ENCODE measurements at regions not wholly inside any gene's neighbourhood (a gene's known extent, or its start where the extent isn't known, plus 50 kb on each side); places are given as distances from the start of the nearest gene placed in this dataset.
"Not testable (repeated sequence)": the region's sequence is repeated elsewhere in the genome, so short reads cannot be mapped to it uniquely, and the experiment has no call there.

GRCh38 chr21:6466081-6466698 lies 4055.2 kb upstream of the TPTE start:
- H3K9me3 Mint-ChIP-seq (ENCODE audit: low read depth); intact Hi-C loops (cut with DNase I, micrococcal nuclease); H3K4me1 Mint-ChIP-seq; H3K27me3 Mint-ChIP-seq; CTCF ChIA-PET; H3K4me3 Mint-ChIP-seq; DNase-seq; H3K27ac Mint-ChIP-seq; POLR2A ChIA-PET; H3K36me3 Mint-ChIP-seq (ENCODE audit: low read depth): not testable (repeated sequence)
- ATAC-seq, result peak; percentile 43

GRCh38 chr21:6466707-6467106 lies 4054.7 kb upstream of the TPTE start:
- H3K27me3 Mint-ChIP-seq; H3K9me3 Mint-ChIP-seq (ENCODE audit: low read depth); DNase-seq; H3K4me1 Mint-ChIP-seq; intact Hi-C loops (cut with DNase I, micrococcal nuclease); POLR2A ChIA-PET; H3K27ac Mint-ChIP-seq; H3K36me3 Mint-ChIP-seq (ENCODE audit: low read depth); H3K4me3 Mint-ChIP-seq; CTCF ChIA-PET: not testable (repeated sequence)
- peak; percentile 27 for ATAC-seq

DNA sequence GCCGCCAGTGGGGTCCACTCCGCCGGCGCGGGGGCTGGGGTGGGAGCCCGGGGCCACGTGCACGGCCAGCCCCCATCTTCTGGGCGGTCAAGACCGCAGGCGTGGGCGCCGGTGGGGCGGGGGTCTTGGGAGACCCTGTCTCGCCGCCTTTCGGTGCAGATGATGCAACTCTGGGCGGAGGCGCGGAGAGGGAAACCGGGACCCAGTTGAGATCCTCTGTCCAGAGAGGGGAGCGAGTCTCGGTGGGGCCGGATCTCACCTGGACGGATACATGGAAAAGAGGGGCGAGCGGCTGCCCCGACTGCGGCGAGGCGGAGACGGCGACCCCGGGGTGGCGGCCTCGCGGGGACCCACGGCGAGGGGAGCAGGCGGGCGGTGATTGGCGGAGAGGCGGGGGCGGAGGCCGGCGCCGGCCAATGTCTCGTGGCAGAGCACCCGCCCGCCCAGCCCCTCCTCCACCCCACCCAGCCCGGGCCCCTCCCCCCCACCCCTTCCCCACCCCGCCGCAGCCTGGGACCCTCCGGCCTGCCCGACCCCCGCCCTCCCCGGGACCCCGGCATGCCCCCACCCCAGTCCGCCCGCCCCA lies 4054.1 kb upstream of the TPTE start:
- POLR2A ChIA-PET; H3K27ac Mint-ChIP-seq; H3K27me3 Mint-ChIP-seq; H3K4me1 Mint-ChIP-seq; H3K9me3 Mint-ChIP-seq (ENCODE audit: low read depth); H3K36me3 Mint-ChIP-seq (ENCODE audit: low read depth); CTCF ChIA-PET; DNase-seq; H3K4me3 Mint-ChIP-seq; intact Hi-C loops (cut with DNase I, micrococcal nuclease): not testable (repeated sequence)
- peak; percentile 68 for ATAC-seq

- H3K27ac Mint-ChIP-seq; H3K4me3 Mint-ChIP-seq; H3K36me3 Mint-ChIP-seq (ENCODE audit: low read depth); ATAC-seq; POLR2A ChIA-PET; DNase-seq; H3K9me3 Mint-ChIP-seq (ENCODE audit: low read depth); CTCF ChIA-PET; H3K27me3 Mint-ChIP-seq; intact Hi-C loops (cut with DNase I, micrococcal nuclease); H3K4me1 Mint-ChIP-seq: not testable (repeated sequence)
Measured at GRCh38 chr21:6467907-6468306, 4053.5 kb upstream of the TPTE start.

DNA sequence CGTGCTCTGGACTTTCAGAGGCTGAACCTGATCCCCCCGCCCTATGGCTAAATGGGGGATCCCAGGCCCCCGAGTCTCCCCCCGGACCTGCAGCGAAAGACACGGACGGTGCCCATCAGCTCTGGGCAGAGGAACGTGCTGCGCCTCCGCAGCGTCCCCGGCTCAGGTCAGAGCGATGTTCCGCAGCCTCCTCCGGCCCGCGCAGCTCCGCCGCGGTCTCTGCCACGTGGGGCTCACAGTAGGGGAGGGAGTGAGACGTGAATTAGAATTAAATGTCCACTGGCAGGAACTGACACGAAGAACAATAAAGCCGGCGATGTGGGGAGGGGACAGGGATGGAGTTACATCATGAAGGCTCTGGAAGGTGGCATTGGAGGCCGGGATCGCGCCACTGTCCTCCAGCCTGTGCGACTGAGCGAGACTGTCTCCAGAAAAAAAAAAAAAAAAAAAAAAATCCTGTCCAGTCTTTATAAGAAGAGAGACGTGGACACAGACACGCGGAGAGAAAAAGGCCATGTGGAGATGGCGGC lies 4053.0 kb upstream of the TPTE start:
- H3K4me3 Mint-ChIP-seq; intact Hi-C loops (cut with DNase I, micrococcal nuclease); H3K27me3 Mint-ChIP-seq; H3K9me3 Mint-ChIP-seq (ENCODE audit: low read depth); CTCF ChIA-PET; POLR2A ChIA-PET; DNase-seq; H3K4me1 Mint-ChIP-seq; H3K27ac Mint-ChIP-seq; ATAC-seq; H3K36me3 Mint-ChIP-seq (ENCODE audit: low read depth): not testable (repeated sequence)

- H3K4me1 Mint-ChIP-seq; H3K27ac Mint-ChIP-seq; H3K36me3 Mint-ChIP-seq (ENCODE audit: low read depth); DNase-seq; H3K9me3 Mint-ChIP-seq (ENCODE audit: low read depth); intact Hi-C loops (cut with DNase I, micrococcal nuclease); ATAC-seq; H3K4me3 Mint-ChIP-seq; CTCF ChIA-PET; H3K27me3 Mint-ChIP-seq; POLR2A ChIA-PET: not testable (repeated sequence)
Measured at GRCh38 chr21:6474250-6474968, 4047.0 kb upstream of the TPTE start.

- H3K27ac Mint-ChIP-seq; POLR2A ChIA-PET; H3K36me3 Mint-ChIP-seq (ENCODE audit: low read depth); CTCF ChIA-PET; DNase-seq; H3K4me3 Mint-ChIP-seq; intact Hi-C loops (cut with DNase I, micrococcal nuclease); ATAC-seq; H3K27me3 Mint-ChIP-seq; H3K4me1 Mint-ChIP-seq; H3K9me3 Mint-ChIP-seq (ENCODE audit: low read depth): not testable (repeated sequence)
Measured at GRCh38 chr21:6481116-6481515, 4040.3 kb upstream of the TPTE start.

GRCh38 chr21:6482616-6483015 lies 4038.8 kb upstream of the TPTE start:
- DNase-seq; POLR2A ChIA-PET; H3K36me3 Mint-ChIP-seq (ENCODE audit: low read depth); H3K27me3 Mint-ChIP-seq; H3K4me1 Mint-ChIP-seq; H3K4me3 Mint-ChIP-seq; H3K9me3 Mint-ChIP-seq (ENCODE audit: low read depth); CTCF ChIA-PET; intact Hi-C loops (cut with DNase I, micrococcal nuclease); ATAC-seq; H3K27ac Mint-ChIP-seq: not testable (repeated sequence)

- H3K27me3 Mint-ChIP-seq; CTCF ChIA-PET; DNase-seq; POLR2A ChIA-PET; H3K4me1 Mint-ChIP-seq; H3K36me3 Mint-ChIP-seq (ENCODE audit: low read depth); H3K9me3 Mint-ChIP-seq (ENCODE audit: low read depth); H3K27ac Mint-ChIP-seq; intact Hi-C loops (cut with DNase I, micrococcal nuclease); H3K4me3 Mint-ChIP-seq: not testable (repeated sequence)
- ATAC-seq, result peak; percentile 19
Measured at GRCh38 chr21:6483645-6484044, 4037.7 kb upstream of the TPTE start.

- intact Hi-C loops (cut with DNase I, micrococcal nuclease); H3K4me3 Mint-ChIP-seq; DNase-seq; H3K36me3 Mint-ChIP-seq (ENCODE audit: low read depth); H3K27ac Mint-ChIP-seq; H3K27me3 Mint-ChIP-seq; CTCF ChIA-PET; H3K4me1 Mint-ChIP-seq; ATAC-seq; H3K9me3 Mint-ChIP-seq (ENCODE audit: low read depth); POLR2A ChIA-PET: not testable (repeated sequence)
Measured at GRCh38 chr21:6486821-6487220, 4034.6 kb upstream of the TPTE start.

DNA sequence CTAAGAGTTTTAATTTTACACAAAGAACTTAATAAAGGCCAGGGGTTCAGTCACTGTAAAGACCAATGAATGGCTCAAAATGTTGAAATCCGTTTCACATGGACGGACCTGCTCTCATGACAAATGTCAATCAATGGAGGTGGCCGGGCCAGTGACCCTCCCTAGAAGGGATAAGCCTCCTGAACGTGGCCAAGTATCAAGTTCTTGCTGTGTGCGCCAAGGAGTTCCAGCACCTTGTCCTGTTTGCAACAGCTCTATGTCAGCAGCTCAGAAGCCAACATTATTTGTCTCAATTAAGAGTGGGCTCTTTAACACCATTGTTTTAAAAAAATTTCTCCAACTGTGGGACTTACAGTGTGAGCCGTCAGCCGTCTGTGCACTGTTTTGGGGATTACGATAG lies 4028.7 kb upstream of the TPTE start:
- H3K4me3 Mint-ChIP-seq; ATAC-seq; POLR2A ChIA-PET; H3K27me3 Mint-ChIP-seq; CTCF ChIA-PET; DNase-seq; H3K36me3 Mint-ChIP-seq (ENCODE audit: low read depth); H3K9me3 Mint-ChIP-seq (ENCODE audit: low read depth); intact Hi-C loops (cut with DNase I, micrococcal nuclease); H3K4me1 Mint-ChIP-seq; H3K27ac Mint-ChIP-seq: not testable (repeated sequence)

DNA sequence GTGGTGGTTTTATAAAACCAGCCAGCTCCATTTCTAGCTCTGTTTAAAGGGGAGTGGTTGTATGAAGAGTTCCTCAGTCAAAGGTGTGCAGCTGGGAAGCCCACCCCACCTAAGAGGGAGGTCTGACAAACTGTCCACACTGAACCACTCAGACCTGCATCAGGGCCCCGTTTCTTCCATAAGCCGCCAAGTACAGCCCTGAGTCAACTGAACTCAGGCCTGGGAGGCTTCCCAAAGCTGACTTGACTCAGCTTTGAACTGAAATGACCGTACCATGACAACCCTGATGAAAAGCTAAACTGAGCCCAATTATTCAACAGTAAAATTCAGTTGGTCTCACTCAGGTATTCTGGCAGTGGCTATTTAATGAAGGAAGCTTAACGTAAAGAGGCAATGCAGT lies 4027.4 kb upstream of the TPTE start:
- H3K27ac Mint-ChIP-seq; H3K4me3 Mint-ChIP-seq; DNase-seq; POLR2A ChIA-PET; intact Hi-C loops (cut with DNase I, micrococcal nuclease); H3K36me3 Mint-ChIP-seq (ENCODE audit: low read depth); CTCF ChIA-PET; H3K4me1 Mint-ChIP-seq; H3K27me3 Mint-ChIP-seq; H3K9me3 Mint-ChIP-seq (ENCODE audit: low read depth): not testable (repeated sequence)
- peak; percentile 34 for ATAC-seq
